BE2C (cell line): ENCODE measurements at regions not wholly inside any gene's neighbourhood (a gene's known extent, or its start where the extent isn't known, plus 50 kb on each side); places are given as distances from the start of the nearest gene placed in this dataset.

ENCODE experiments used
- DNase-seq: peaks from one replicate; pipeline ENCODE4 v3.0.0-alpha.2; 2020
- H3K27me3 ChIP-seq: fragments of 250-450 bp; sonication (Bioruptor Pico); 2 replicates; pipeline ENCODE4 v1.5.1; 2020; ENCODE audit warnings: mild to moderate bottlenecking
- H3K36me3 ChIP-seq: fragments of 250-450 bp; sonication (Bioruptor Pico); 2 replicates; pipeline ENCODE4 v1.5.1; 2020; ENCODE audit warnings: mild to moderate bottlenecking
- H3K4me1 ChIP-seq: fragments of 250-450 bp; sonication (Bioruptor Pico); 2 replicates; pipeline ENCODE4 v1.5.1; 2020
- H3K4me3 ChIP-seq: 2 replicates; pipeline ENCODE4 v1.5.1; 2011; ENCODE audit warnings: low read depth, low read length
- H3K9me3 ChIP-seq: fragments of 250-450 bp; sonication (Bioruptor Pico); 2 replicates; pipeline ENCODE4 v1.5.1; 2020
- TF ChIP-seq, protein P1 (sequence below): IDR thresholded peaks from 2 replicates; pipeline ENCODE4 v1.5.1; 2012; ENCODE audit warnings: mild to moderate bottlenecking, low read depth, low read length

DNA sequence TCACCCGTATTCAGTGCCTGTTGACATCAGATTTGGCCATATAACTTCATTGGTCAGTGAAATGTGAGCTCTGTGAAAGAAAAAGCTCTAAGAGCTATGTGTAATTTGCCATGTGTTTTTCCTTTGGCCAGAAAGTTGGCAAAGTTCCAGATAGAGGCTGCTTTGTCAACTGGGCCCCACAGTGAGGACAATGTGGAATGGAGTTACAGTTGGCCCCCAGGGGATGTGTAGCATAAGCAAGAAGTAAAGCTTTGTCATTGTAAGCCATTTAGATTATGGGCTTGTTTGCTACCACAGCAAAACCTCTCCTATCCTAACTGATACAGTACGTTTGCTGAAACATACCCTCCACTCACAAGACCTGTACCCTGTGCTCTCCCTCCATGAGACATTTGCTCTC lies 119.1 kb upstream of the HABP2 start:
- H3K27me3 ChIP-seq = no peaks in the 10 kb centered on the region
- H3K36me3 ChIP-seq = no peaks in the 10 kb centered on the region
- no peak overlapping the region for H3K4me3 ChIP-seq
- H3K9me3 ChIP-seq = no peaks in the 10 kb centered on the region
- DNase-seq = peak; percentile 54
- TF ChIP-seq, protein P1, sequence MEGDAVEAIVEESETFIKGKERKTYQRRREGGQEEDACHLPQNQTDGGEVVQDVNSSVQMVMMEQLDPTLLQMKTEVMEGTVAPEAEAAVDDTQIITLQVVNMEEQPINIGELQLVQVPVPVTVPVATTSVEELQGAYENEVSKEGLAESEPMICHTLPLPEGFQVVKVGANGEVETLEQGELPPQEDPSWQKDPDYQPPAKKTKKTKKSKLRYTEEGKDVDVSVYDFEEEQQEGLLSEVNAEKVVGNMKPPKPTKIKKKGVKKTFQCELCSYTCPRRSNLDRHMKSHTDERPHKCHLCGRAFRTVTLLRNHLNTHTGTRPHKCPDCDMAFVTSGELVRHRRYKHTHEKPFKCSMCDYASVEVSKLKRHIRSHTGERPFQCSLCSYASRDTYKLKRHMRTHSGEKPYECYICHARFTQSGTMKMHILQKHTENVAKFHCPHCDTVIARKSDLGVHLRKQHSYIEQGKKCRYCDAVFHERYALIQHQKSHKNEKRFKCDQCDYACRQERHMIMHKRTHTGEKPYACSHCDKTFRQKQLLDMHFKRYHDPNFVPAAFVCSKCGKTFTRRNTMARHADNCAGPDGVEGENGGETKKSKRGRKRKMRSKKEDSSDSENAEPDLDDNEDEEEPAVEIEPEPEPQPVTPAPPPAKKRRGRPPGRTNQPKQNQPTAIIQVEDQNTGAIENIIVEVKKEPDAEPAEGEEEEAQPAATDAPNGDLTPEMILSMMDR = no peak
- no peaks in the 10 kb centered on the region; the same call in 1 of the 2 replicates for H3K4me1 ChIP-seq

- Histone ChIP-seq H3K27me3 (no peaks in the 10 kb centered on the region), H3K4me3 (no peak overlapping the region), H3K4me1 (no peaks in the 10 kb centered on the region; the same call in 1 of the 2 replicates), H3K36me3 (no peaks in the 10 kb centered on the region), H3K9me3 (no peaks in the 10 kb centered on the region)
- DNase-seq = no peak
- TF ChIP-seq, protein P1 = no peak
Observed at GRCh38 chr10:113434315-113434714, 118.5 kb upstream of the HABP2 start.

DNA sequence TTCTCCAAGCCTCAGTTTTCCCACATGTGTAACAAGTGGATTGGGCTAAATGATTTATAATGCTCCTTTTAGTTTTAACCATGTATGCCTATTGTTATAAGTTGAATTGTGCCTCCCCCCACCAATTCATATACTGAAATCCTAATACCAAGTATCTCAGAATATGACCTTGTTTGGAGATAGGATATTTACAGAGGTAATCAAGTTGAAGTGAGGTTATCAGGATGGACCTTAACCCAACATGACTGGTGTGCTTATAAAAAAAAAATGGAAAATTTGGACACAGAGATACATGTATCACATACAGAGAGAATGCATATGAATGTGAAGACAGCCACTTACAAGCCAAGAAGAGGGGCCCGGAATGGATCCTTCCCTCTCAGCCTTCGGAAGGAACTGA lies 117.9 kb upstream of the HABP2 start:
- DNase-seq = no peak
- Histone ChIP-seq H3K36me3 (no peaks in the 10 kb centered on the region), H3K27me3 (no peaks in the 10 kb centered on the region), H3K4me1 (no peaks in the 10 kb centered on the region; the same call in 1 of the 2 replicates), H3K9me3 (no peaks in the 10 kb centered on the region), H3K4me3 (no peak overlapping the region)
- TF ChIP-seq, protein P1 = no peak

- TF ChIP-seq, protein P1 = no peak
Observed at GRCh38 chr10:113435881-113436280, 117.0 kb upstream of the HABP2 start.

DNA sequence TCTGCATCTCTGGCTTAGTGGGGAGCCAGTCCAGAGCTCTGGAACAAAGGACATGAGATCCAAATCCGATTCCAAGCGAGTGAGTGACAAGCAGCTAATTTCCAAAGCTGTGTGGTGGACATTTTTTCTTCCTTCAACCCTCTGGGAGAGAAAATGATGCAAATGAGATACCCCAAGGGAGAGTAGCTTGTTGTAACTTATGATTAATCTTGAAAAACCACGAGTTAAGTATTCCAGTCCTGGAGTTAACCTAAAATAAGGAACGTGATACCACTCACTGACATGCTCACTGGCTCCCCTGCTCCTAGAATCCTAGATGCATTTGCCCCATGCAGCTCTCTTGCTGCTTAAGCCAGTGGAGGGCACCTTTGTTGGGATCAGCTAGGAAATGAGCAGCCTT lies 116.0 kb upstream of the HABP2 start:
- H3K27me3 ChIP-seq = no peaks in the 10 kb centered on the region
- H3K4me1 ChIP-seq = no peaks in the 10 kb centered on the region; the same call in 1 of the 2 replicates
- TF ChIP-seq, protein P1 = no peak
- no peaks in the 10 kb centered on the region for H3K36me3 ChIP-seq
- DNase-seq = no peak
- no peaks in the 10 kb centered on the region for H3K9me3 ChIP-seq
- H3K4me3 ChIP-seq = no peak overlapping the region

More at GRCh38 chr10:113435881-113436280, 117.0 kb upstream of the HABP2 start:
- H3K27me3 ChIP-seq = no peaks in the 10 kb centered on the region
- H3K36me3 ChIP-seq = no peaks in the 10 kb centered on the region
- no peaks in the 10 kb centered on the region; the same call in 1 of the 2 replicates for H3K4me1 ChIP-seq
- H3K4me3 ChIP-seq = no peak overlapping the region
- H3K9me3 ChIP-seq = no peaks in the 10 kb centered on the region
- no peak for DNase-seq

GRCh38 chr10:113438652-113439051 lies 114.2 kb upstream of the HABP2 start:
- Histone ChIP-seq H3K4me3 (no peak overlapping the region), H3K27me3 (no peaks in the 10 kb centered on the region), H3K9me3 (no peaks in the 10 kb centered on the region), H3K4me1 (no peaks in the 10 kb centered on the region), H3K36me3 (no peaks in the 10 kb centered on the region)
- DNase-seq = no peak
- TF ChIP-seq, protein P1 = no peak
